ENCODE measurements at regions not wholly inside any gene's neighbourhood (a gene's known extent, or its start where the extent isn't known, plus 50 kb on each side); places are given as distances from the start of the nearest gene placed in this dataset.

GRCh38 chr11:80414181-80415165 lies 973.6 kb upstream of the TENM4 start:
- no peak for TF ChIP-seq ZSCAN20 (CRISPR knock-in tag; IDR thresholded peaks at IDR 0.05)
- no peak for TF ChIP-seq EP300 (IDR thresholded peaks at IDR 0.05)
- TF ChIP-seq KDM1A (IDR thresholded peaks at IDR 0.05; ENCODE audit: low read depth) = no peak
- TF ChIP-seq CTCF (IDR thresholded peaks at IDR 0.05) = no peak
- no peak for TF ChIP-seq JUN (IDR thresholded peaks at IDR 0.05)
- TF ChIP-seq BCL3 (IDR thresholded peaks at IDR 0.05) = no peak
- TF ChIP-seq SMC3 (IDR thresholded peaks at IDR 0.05) = no peak
- no peak for TF ChIP-seq FOSL2 (IDR thresholded peaks at IDR 0.05)
- TF ChIP-seq FOSL2 (CRISPR knock-in tag; IDR thresholded peaks at IDR 0.05) = no peak
- no peak for TF ChIP-seq MYC (IDR thresholded peaks at IDR 0.05; ENCODE audit: borderline replicate concordance, low read length)
- TF ChIP-seq POLR2A (IDR thresholded peaks at IDR 0.05; ENCODE audit: low read length) = no peak
- no peak for TF ChIP-seq HOXA7 (CRISPR knock-in tag; IDR thresholded peaks at IDR 0.05)
- TF ChIP-seq MAFK (IDR thresholded peaks at IDR 0.05; ENCODE audit: partially characterized antibody) = no peak
